Kidney epithelial cell (primary cell): ENCODE measurements at regions not wholly inside any gene's neighbourhood (a gene's known extent, or its start where the extent isn't known, plus 50 kb on each side); places are given as distances from the start of the nearest gene placed in this dataset.
A peak's percentile ranks its signal among the peaks of the same experiment; 100 is the strongest.
"Not testable (repeated sequence)": the region's sequence is repeated elsewhere in the genome, so short reads cannot be mapped to it uniquely, and the experiment has no call there.

Source experiments
- DNase-seq: peaks from one replicate; pipeline ENCODE4 v3.0.0-alpha.2; 2010; ENCODE audit warnings: low read depth
- H3K27me3 ChIP-seq: 2 replicates; pipeline ENCODE4 v1.6.0; 2011; ENCODE audit warnings: low read length; ENCODE audit not compliant: control insufficient read depth, insufficient read depth
- H3K36me3 ChIP-seq: 2 replicates; pipeline ENCODE4 v1.5.1; 2011; ENCODE audit warnings: low read length; ENCODE audit not compliant: control insufficient read depth, insufficient read depth
- H3K4me3 ChIP-seq: 2 replicates; pipeline ENCODE4 v1.5.1; 2011; ENCODE audit warnings: low read depth, mild to moderate bottlenecking, control low read depth, low read length
- TF ChIP-seq, protein P1 (sequence below): IDR thresholded peaks from 2 replicates; pipeline ENCODE4 v1.5.1; 2011; ENCODE audit warnings: mild to moderate bottlenecking, moderate library complexity, low read length, control low read depth, inconsistent platforms; ENCODE audit not compliant: insufficient read depth, poor library complexity, severe bottlenecking

DNA sequence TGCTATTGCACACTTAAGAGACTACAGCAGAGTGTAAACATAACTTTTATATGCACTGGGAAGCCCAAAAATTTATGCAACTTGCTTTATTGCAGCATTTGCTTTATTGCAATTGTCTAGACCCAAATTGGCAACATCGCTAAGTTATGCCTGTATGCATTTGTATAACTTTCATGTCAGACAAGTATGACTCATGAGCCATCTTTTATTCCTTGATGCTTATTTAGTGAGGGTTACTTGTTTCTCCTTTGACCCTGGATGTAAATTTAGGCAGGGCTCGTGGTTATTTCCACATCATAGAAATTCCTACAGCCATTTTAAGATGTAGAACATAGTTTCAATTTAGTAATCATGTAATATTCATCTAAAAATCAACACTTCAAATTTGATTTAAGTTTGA, 130.3 kb upstream of the LY86 start:
- Histone ChIP-seq H3K36me3 (no peaks in the 10 kb centered on the region), H3K4me3 (no peak overlapping the region), H3K27me3 (no peaks in the 10 kb centered on the region)
- TF ChIP-seq, protein P1, sequence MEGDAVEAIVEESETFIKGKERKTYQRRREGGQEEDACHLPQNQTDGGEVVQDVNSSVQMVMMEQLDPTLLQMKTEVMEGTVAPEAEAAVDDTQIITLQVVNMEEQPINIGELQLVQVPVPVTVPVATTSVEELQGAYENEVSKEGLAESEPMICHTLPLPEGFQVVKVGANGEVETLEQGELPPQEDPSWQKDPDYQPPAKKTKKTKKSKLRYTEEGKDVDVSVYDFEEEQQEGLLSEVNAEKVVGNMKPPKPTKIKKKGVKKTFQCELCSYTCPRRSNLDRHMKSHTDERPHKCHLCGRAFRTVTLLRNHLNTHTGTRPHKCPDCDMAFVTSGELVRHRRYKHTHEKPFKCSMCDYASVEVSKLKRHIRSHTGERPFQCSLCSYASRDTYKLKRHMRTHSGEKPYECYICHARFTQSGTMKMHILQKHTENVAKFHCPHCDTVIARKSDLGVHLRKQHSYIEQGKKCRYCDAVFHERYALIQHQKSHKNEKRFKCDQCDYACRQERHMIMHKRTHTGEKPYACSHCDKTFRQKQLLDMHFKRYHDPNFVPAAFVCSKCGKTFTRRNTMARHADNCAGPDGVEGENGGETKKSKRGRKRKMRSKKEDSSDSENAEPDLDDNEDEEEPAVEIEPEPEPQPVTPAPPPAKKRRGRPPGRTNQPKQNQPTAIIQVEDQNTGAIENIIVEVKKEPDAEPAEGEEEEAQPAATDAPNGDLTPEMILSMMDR, result no peak
- no peak for DNase-seq

DNA sequence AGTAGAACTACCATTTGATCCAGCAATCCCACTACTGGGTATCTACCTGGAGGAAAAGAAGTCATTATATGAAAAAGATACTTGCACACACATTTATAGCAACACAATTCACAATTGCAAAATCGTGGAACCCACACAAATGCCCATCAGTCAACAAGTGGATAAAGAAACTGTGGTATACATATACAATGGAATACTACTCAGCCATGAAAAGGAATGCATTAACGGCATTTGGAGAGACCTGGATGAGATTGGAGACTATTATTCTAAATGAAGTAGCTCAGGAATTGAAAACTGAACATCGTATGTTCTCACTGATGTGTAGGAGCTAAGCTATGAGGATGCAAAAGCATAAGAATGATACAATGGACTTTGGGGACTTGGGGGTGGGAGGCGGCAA, 128.6 kb upstream of the LY86 start:
- H3K4me3 ChIP-seq, H3K36me3 ChIP-seq, H3K27me3 ChIP-seq, DNase-seq: not testable (repeated sequence)

DNA sequence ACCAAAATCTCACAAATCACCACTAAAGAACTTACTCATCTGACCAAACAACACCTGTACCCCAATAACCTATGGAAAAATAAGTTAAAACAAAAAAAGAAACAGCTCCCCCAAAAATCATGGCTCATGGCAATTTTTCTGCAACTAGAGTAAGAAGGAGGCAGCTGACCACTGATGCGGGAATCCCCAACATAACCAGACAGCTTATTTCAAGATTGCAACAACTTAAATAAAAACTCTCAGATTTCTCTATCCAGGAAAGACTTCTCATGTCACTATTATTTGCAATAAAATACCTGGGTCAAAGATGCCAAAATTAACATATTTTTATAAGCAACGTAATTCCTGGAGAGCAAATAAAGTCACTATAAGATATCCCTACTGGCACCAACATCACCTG, 128.1 kb upstream of the LY86 start:
- TF ChIP-seq, protein P1, result no peak
- Histone ChIP-seq H3K36me3 (no peaks in the 10 kb centered on the region), H3K27me3 (no peaks in the 10 kb centered on the region), H3K4me3 (no peak overlapping the region)
- no peak for DNase-seq

DNA sequence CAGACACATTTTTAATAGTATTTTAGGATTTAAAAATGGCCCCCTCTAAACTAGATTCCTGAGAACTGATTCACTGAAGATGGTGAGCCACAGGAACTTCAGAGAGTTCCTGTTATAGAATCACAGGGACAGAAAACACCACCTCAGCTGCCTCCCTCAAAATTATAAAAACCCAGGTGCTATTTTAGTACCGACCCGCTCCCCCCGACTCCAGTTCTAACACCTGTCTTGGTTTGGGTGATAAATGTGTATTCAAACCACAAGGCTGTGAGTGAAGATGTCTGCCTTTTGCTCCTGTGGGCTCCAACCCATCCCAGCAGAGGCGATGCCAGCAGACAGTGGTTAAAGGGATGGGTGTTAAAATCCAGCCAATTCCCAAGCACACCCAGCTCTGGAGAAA, 127.4 kb upstream of the LY86 start:
- Histone ChIP-seq H3K36me3 (no peaks in the 10 kb centered on the region), H3K4me3 (no peak overlapping the region), H3K27me3 (no peaks in the 10 kb centered on the region)
- no peak for DNase-seq
- TF ChIP-seq, protein P1, result no peak

DNA sequence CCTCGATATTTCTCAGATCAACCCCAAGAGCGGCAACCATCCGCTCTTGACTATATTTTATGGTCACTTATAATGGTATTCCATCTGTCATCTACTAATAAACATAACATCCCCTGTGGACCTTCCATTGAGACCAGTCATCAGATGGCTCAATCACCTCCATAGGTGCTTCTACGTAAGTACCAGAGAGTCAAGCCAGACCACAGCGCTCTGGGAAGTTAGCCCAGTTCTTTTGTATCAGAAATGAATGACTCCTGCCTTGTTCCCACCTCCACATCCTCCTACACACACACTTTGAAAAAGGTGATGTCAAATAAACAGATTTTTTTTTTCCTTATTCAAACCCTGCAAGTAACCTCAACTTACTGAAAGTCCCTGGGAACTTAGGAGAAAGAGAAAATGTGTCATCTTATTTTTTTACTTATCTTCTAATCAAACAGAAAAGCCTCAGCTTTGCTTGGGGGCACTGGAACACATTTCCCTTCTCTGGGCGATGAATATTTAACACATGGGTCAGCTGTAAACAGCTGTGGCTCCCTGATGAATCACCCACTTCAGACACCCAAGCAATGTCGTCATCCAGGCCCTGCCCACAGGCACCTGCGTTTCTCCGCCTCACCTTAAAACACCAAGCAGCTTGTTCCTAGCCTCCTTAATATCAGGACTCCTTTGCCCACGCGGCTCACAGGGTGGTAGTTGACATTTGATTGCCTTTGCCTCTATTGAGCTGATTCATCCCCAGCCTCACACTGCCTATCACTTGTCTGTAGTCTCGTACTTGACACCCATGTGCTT, 121.4 kb upstream of the LY86 start:
- Histone ChIP-seq H3K27me3 (no peaks in the 10 kb centered on the region), H3K36me3 (no peaks in the 10 kb centered on the region), H3K4me3 (no peak overlapping the region)
- peak; percentile 61 for DNase-seq
- TF ChIP-seq, protein P1, result no peak

DNA sequence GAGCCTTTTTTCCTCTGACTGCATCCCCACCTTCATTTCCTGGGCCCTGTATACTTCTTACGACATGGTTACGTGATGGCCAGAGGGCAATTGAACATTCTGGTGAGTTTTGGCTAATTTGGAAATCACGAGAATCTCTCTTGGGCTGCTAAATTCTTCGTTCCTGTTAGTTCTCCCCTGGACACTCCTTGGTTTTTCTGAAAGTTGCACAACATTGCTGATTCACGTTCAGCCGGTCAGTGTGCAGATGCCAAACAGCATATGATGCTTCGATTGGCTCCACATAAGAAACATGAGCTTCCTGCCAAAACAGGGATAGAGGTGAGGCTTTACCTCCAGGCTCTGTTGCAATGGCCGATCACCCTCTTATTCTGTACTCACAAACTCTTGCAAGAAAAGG, 119.4 kb upstream of the LY86 start:
- DNase-seq, result no peak
- Histone ChIP-seq H3K4me3 (no peak overlapping the region), H3K27me3 (no peaks in the 10 kb centered on the region), H3K36me3 (no peaks in the 10 kb centered on the region)
- TF ChIP-seq, protein P1, result no peak
